ENCODE measurements at regions not wholly inside any gene's neighbourhood (a gene's known extent, or its start where the extent isn't known, plus 50 kb on each side); places are given as distances from the start of the nearest gene placed in this dataset.

- no peak for DNase-seq
These were observed 279.0 kb downstream of the FOXA2 start for GRCh38 chr20:22305381-22305780.

GRCh38 chr20:22303523-22303922 is 280.8 kb downstream of the FOXA2 start:
- DNase-seq: no peak

- no peak for DNase-seq
These were observed 282.3 kb downstream of the FOXA2 start for GRCh38 chr20:22302039-22302438.

GRCh38 chr20:22293886-22294285 is 290.5 kb downstream of the FOXA2 start:
- DNase-seq: no peak

DNA sequence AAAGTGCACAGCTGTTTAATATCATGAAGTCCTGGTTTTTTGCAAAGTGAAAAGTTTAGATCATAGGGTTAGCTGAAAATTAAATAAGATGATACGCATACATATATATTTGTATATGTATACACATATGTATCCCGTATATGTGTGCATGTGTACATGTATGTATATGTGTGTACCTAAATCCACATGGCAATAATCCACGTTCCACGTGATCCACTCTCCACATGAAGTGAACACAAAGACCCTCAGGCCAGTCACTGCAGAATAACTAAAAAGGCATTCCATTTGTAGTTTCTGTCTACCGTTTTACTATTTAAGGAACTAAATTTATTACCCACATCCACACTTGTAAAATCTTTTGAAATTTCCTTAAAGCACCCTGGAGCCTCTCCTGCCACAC is 294.9 kb downstream of the FOXA2 start:
- DNase-seq: no peak

DNA sequence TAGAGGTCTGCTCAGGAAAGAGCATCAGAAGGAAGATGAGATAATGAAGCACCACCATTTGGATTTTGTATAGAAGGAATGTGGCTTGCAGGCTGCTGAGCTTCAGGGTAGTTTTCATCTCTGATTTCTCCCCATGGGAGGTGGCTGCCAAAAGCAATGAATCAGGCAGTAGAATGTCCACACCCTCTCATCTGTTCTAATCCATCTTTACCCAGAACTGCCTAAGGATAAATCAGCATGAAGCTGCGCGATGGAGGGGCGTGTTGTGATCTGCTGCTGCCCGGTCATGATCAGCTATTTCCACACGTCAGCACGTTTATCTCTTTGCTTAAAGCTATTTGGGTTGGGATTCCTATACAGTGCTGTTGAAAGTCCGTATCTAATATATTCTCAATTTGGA is 295.4 kb downstream of the FOXA2 start:
- no peak for DNase-seq

DNA sequence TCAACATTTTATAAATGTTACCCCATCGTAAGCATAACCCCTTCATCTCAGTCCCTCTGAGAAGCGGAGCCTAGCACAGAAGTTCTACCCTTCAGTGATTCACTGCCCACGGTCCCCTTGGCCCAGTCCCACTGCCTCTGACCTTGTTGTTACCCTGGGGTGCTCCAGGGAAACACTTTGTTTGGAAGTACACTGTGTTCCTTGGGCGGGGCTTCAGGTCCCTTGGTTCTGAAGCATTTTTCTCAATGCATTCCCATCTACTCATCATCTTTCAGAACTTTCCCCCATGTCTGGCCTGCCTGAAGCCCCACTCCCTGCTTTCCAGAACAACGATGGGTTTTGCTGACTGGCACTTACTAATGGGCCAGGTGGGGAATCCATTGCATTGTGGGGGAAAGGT is 296.2 kb downstream of the FOXA2 start:
- DNase-seq: no peak

DNA sequence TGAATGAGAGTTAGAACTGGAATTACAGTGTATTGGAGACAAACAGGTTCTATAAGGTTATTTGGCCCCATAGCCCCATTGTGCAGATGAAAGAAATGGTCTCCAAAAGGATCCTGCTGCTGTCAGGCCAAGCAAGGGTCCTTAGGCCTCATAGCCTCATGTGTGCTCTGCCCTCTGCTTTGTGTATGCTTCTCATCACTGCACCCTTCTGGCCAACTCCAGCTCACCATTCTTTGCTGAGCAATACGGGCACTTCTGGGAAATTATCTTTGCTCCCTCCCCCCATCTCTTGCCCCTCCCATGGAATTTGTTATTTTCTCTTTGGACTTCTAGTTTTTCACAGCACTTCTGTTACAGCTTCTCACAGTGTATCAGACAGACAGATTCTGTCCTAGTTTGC is 298.8 kb downstream of the FOXA2 start:
- no peak for DNase-seq

GRCh38 chr20:22282696-22283095 is 301.7 kb downstream of the FOXA2 start:
- no peak for DNase-seq

- no peak for DNase-seq
These were observed 310.0 kb downstream of the FOXA2 start for GRCh38 chr20:22274330-22274729.

DNA sequence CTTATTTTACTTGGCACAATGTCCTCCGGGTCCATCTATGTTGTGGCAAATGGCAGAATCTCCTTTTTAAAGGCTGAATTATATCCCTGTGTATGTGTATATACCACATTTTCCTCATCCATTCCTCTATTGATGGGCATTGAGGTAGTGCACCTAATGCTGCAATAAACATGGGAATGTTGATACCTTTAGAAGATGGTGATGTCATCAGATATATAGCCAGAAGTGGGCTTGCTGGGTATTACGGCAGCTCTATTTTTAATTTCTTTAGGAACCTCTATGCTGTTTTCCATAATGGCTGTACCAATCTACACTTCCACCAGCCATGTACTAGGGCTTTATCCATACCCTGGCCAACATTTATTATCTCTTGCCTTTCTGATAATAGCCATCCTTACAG is 315.7 kb downstream of the FOXA2 start:
- DNase-seq: no peak

DNA sequence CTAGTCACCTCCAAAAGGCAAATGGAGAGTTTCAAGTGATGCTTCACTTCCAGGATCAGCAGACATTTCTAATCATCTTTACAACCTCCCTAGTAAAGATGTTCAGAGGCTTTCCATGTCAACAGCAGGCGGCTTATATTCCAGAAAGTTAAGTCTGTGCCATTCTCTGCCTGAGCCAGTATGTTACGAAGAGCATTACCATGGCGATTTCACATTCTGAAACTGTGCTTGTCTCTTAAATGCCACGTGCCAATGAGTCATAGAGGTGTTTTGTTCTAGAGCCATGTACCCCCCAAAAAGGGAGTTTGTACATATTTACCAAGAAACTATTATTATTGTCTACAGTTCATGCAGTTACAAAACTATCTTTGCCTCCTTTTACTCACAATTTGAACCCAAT is 319.5 kb downstream of the FOXA2 start:
- no peak for DNase-seq

DNA sequence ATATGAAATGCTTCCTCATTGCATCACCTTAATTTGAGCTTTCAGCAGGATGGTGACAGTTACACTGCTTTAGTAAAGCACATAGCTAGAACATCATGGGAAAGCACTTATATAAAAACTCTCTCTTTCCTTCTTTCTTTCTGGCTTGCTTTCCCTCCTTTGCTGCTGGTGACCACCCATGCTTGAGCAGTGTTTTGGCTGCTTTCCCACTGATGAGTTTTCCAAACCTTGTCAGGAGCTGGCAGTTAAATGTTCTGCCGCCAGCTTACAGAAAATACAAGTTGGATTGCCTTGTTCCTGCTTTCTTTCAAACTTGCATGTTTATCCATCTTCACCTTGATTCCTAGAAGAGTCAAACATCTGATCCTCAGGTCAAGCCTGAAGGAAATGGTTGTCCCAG is 323.9 kb downstream of the FOXA2 start:
- DNase-seq: no peak

DNA sequence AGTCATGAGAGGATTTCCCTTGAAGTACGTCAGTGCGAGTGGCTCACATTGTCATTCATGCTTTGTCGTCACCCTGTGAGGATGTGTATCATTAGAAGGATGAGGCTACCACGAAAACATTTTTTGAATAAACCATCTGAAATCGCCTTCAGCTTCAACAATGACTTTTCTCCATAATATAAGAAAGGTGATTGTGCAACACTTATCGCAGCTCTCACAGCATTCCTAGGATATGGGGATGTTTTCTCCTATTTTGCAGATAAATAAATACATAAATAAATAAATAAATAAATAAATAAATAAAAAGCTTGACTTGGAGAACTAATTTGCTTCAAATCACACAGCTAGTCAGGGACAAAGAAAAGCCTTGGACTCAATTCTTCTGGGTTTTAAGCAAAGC is 326.5 kb downstream of the FOXA2 start:
- DNase-seq: no peak

- DNase-seq: no peak
These were observed 336.2 kb downstream of the FOXA2 start for GRCh38 chr20:22248051-22248667.

GRCh38 chr20:22245139-22245538 is 339.2 kb downstream of the FOXA2 start:
- DNase-seq: no peak

DNA sequence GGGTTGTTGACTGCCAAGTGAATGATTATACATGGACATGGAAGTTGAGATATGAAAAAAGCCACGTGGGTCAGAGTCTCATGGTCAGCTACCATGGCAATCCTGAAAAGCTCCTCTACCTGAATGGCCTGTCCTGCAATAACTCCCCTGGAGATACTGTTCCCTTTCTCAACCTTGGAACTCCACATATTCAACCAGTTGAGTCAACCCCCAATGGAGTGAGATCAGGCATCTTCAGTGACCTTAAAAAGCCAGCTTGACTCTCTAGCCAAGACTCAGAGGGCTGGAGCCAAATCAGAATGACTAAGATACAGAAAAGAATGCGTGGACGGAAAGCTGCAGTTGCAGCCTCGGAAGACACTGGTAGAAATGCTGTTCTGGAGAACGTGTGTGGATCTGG is 341.3 kb downstream of the FOXA2 start:
- no peak for DNase-seq

GRCh38 chr20:22241609-22242008 is 342.8 kb downstream of the FOXA2 start:
- no peak for DNase-seq

DNA sequence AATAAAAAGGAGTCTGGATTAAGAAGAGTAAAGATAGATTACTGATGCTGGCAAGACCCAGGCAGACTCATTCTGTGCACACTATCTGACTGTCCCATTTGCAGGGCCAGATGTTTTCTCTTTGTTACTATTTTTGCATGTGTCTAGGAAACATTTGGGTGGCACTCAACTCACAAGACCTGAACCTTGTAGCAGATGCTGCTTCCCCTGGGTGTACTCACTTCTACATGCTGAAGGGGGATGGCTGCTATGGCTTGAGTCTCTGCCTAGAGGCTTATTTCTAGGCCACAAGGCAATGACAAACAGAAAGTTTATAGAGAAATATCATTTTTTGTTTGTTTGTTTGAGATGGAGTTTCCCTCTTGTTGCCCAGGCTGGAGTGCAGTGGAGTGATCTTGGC is 351.4 kb downstream of the FOXA2 start:
- DNase-seq: no peak

DNA sequence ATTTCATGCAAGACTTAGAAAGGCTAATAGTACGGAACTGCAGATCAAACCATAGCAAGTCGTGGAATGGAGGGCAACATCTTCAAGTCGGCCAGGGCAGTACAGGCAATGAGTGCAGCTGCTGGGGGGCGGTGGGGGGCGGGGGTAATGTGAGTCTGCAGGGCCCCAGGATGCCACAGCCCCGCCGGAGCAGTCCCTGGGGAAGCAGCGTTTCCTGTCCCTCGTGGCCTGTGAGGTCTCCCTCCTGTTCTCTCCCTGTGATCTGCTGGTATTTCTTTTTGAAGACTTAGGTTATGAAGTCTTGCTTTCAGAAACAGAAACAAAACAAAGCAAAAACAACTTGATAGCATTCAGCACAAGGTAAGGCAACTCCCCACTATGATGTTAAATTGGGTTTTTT is 351.9 kb downstream of the FOXA2 start:
- no peak for DNase-seq

- no peak for DNase-seq
These were observed 357.3 kb downstream of the FOXA2 start for GRCh38 chr20:22226849-22227700.

GRCh38 chr20:22223236-22223635 is 361.1 kb downstream of the FOXA2 start:
- no peak for DNase-seq

GRCh38 chr20:22217712-22218352 is 366.5 kb downstream of the FOXA2 start:
- no peak for DNase-seq

GRCh38 chr20:22216984-22217383 is 367.4 kb downstream of the FOXA2 start:
- DNase-seq: no peak

Data from activated gamma-delta T cell treated with Interleukin-2 at 50 U/mL for 16 hours (primary cell).